ENCODE measurements at regions not wholly inside any gene's neighbourhood (a gene's known extent, or its start where the extent isn't known, plus 50 kb on each side); places are given as distances from the start of the nearest gene placed in this dataset.

DNA sequence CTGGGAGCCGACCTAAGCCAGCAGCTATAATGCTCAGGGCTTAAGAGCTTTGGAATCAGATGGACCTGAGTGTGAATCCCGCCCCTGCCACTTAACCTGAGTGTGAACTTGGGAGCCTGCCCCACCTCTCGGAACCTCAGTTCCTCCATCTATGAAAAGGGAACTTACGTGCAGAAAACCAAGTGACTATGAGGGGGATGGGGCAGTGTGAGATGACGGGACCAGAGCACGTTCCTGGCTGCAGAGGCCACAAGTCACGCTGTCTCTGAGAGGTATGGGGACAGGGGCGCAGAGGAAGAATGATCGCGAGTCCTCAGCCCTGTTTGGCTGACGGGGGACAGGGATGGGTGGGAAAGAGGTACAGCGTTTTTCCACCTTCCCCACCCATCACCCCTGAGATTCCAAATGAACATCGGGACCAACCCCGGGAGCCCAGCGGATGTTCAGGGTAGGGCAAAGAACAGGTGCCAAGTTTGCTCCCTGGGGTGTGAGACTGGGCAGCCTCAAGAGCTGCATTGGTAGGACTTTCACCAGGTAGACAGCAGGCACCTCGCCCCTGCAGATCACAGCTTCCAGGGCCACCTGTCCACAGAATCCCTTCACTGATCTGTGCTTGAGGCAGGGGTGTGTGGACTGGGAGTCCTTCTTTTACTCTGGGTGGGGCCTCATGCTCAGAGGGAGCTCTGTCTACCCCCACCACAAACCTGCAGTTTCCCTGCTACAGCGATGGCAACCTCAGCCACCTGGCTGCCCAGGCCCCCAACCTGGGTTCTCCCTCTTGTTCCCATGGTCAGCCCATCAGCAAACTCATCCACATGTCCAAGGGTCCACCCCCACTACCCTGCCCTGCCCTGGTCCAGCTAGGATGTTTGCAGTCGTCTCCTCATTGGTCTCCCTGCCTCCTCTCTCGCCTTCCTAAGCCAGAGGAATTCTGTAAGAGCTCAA lies 85.8 kb downstream of the CEBPB start:
- TF ChIP-seq GATA3 (IDR thresholded peaks at IDR 0.05; ENCODE audit: low read depth, low read length) (no peak), GATA2 (IDR thresholded peaks at IDR 0.05; ENCODE audit: low read depth, low read length) (no peak)
